ENCODE measurements at regions not wholly inside any gene's neighbourhood (a gene's known extent, or its start where the extent isn't known, plus 50 kb on each side); places are given as distances from the start of the nearest gene placed in this dataset.

DNA sequence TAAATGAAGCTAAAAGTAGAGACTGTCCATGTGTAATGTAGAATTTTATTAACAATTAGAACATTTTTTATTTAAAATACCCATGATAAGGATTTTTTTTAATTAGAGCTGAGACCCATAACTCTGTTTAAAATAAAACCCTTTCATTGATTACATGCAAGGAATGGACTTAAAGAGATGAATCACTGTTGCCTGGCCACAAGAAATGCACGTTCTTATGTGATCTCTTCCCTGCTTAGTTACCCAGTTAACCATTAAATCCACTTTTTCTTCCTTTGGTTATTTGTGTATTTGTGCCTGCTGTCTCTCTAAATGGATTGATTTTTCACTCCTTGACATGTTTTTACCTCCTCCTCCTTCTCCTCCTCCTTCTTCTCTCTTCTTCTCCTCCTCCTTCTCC, 83.3 kb upstream of the SLITRK3 start:
- TF ChIP-seq ZNF384 (IDR thresholded peaks at IDR 0.05) (no peak), SUZ12 (IDR thresholded peaks at IDR 0.05) (no peak), FOXK2 (IDR thresholded peaks at IDR 0.05) (no peak), FOXA1 (IDR thresholded peaks at IDR 0.05) (no peak)

Measured in HEK293T (cell line).